ENCODE measurements at regions not wholly inside any gene's neighbourhood (a gene's known extent, or its start where the extent isn't known, plus 50 kb on each side); places are given as distances from the start of the nearest gene placed in this dataset.
"Not testable (repeated sequence)": the region's sequence is repeated elsewhere in the genome, so short reads cannot be mapped to it uniquely, and the experiment has no call there.

DNA sequence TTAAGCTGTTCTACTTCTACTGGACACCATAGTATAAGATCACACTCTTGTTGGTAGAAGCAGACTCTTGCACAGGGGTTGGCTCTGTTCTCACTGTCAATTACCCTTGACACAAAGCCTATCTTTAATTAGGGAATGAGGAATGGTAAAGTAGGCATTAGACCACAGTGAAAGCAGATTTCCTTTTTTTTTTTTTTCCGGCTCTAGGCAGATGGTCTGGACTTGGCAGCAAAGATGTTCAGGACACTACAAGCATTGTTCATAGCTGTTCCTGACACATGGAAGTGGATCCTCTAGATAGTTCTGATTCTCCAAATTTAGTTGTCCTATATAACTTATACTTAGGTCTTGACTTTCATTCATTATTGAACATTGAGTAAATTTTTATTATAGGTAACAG is 672.2 kb upstream of the CELF4 start:
- Mint-ChIP-seq H3K4me1 (no peaks in the 10 kb centered on the region), H3K27ac (ENCODE audit: low read depth) (no peak overlapping the region), H3K27me3 (no peaks in the 10 kb centered on the region), H3K36me3 (ENCODE audit: insufficient read depth) (peaks cover 1% of the 10 kb centered on the region), H3K9me3 (peaks cover 42% of the 10 kb centered on the region), H3K4me3 (no peak overlapping the region)
- no peak for ATAC-seq (replicated peaks; ENCODE audit: extremely low read depth, poor library complexity, severe bottlenecking)
- DNase-seq (ENCODE audit: low spot score in 2 of 2): no peak

DNA sequence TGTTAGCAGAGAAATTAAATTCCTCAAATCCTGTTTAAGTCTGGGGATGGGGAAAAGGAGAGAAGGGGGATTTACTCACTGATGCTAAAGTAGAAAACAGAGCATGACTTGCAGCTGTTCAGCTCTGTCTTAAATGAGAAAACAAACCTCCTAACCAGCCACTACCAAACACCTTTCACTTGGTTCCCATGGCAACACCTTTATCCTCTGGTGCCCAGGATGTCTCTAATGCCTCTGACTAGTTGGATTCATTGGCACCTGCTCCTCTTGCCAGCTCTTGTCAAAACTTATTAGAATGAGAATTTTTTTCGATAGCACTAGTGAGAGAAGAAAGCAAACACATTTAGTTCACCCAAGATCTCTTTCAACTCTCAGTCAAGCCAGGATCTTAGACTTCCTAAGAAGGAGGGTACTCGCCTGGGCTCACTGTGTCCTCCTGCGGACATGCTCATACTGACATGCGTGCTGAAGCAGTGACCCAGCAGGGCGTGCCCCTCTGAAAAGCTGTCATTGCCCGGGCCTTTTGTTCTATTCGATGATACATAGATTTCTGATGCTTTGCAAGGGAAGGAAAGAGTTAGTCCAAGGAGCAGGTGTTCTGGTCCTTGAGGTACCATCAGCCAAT is 656.0 kb upstream of the CELF4 start:
- no peak for ATAC-seq (replicated peaks; ENCODE audit: extremely low read depth, poor library complexity, severe bottlenecking)
- Mint-ChIP-seq H3K27ac (ENCODE audit: low read depth) (no peak overlapping the region), H3K4me3 (no peak overlapping the region), H3K9me3 (peaks cover 23% of the 10 kb centered on the region), H3K36me3 (ENCODE audit: insufficient read depth) (no peaks in the 10 kb centered on the region), H3K27me3 (no peaks in the 10 kb centered on the region), H3K4me1 (no peaks in the 10 kb centered on the region)
- DNase-seq (ENCODE audit: low spot score in 2 of 2): no peak

DNA sequence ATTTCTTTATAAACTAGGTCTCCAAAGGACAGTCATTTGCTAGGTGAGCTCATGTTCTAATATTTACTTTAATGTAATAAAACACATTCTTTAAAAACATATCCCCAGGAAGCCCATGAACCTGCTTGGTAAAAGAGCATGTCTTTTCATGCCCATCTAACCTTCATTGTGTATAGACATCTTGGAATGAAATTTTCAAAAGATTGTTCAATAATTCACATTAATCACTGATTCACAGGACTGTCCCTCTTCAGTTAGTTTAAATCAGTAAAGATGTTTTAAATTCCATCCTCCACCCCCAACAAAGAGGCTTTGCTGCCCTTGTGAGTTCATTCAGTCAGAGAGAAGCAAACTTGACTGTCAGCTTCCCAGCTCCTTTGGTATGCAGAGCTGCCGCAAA is 633.4 kb upstream of the CELF4 start:
- Mint-ChIP-seq H3K27ac (ENCODE audit: low read depth) (no peak overlapping the region), H3K27me3 (no peaks in the 10 kb centered on the region), H3K4me1 (no peaks in the 10 kb centered on the region), H3K4me3 (no peak overlapping the region), H3K9me3 (peaks cover 10% of the 10 kb centered on the region), H3K36me3 (ENCODE audit: insufficient read depth) (no peaks in the 10 kb centered on the region)
- DNase-seq (ENCODE audit: low spot score in 2 of 2) (no peak), ATAC-seq (replicated peaks; ENCODE audit: extremely low read depth, poor library complexity, severe bottlenecking) (no peak)

DNA sequence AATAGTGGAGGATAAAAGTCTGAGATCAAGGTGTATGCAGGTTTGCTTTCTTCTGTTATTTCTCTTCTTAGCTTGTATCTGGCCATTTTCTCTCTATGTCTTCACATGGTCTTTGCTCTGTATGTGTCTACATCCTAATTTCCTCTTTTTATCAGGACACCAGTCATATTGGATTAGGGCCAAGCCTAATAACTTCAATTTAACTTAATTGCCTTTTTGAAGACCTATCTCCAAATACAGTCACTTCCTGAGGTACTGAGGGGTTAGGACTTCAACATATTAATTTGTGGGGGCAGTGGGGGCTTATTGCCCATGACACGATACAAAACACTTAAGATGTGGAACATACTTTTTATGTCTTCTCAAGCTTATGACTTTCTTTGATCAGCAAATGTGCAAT is 632.9 kb upstream of the CELF4 start:
- ATAC-seq (replicated peaks; ENCODE audit: extremely low read depth, poor library complexity, severe bottlenecking) (no peak), DNase-seq (ENCODE audit: low spot score in 2 of 2) (no peak)
- H3K4me1 Mint-ChIP-seq: no peaks in the 10 kb centered on the region
- H3K27me3 Mint-ChIP-seq: no peaks in the 10 kb centered on the region
- no peaks in the 10 kb centered on the region for H3K36me3 Mint-ChIP-seq (ENCODE audit: insufficient read depth)
- no peak overlapping the region for H3K27ac Mint-ChIP-seq (ENCODE audit: low read depth)
- peaks cover 14% of the 10 kb centered on the region for H3K9me3 Mint-ChIP-seq
- no peak overlapping the region for H3K4me3 Mint-ChIP-seq

DNA sequence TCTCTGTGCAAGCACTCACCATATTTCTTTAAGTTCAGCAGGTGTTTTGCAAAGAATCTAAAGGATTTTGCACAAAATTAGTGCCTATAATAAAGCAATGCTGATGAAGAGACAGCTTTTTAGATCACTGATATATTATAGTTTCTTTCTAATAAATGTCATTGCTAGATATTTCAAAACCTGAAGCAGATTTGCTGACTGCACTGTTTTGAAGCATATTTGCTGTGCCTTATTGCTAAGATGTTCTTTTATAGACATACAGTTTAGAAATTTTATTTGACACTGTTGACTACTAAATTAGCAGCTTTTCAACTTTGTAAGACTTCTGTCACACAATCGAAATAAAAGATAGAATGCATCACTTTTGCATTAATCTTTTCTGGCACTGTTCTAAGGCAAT is 620.9 kb upstream of the CELF4 start:
- H3K4me3 Mint-ChIP-seq: no peak overlapping the region
- ATAC-seq (replicated peaks; ENCODE audit: extremely low read depth, poor library complexity, severe bottlenecking) (no peak), DNase-seq (ENCODE audit: low spot score in 2 of 2) (no peak)
- peaks cover 5% of the 10 kb centered on the region for H3K9me3 Mint-ChIP-seq
- H3K4me1 Mint-ChIP-seq: no peaks in the 10 kb centered on the region
- H3K36me3 Mint-ChIP-seq (ENCODE audit: insufficient read depth): peaks cover 2% of the 10 kb centered on the region
- no peak overlapping the region for H3K27ac Mint-ChIP-seq (ENCODE audit: low read depth)
- H3K27me3 Mint-ChIP-seq: no peaks in the 10 kb centered on the region

DNA sequence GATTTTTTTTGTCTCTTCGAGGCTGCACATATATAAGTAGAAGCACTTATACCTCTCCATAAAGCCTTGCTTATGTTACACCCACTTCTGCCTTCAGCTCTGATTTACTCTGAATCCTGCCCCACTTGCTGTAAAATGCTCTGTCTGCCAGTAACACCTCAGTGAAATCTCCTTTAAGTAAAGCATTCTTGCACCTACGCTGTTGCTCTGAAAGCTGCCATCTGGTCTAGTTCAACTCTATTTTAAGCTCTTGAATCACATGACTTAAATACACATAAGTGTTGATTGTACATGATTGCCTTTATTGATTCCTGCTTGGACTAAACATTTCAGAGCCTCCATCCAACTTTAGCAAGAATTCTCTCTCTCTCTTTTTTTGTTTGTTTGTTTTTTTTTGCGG is 609.0 kb upstream of the CELF4 start:
- no peak for DNase-seq (ENCODE audit: low spot score in 2 of 2)
- no peaks in the 10 kb centered on the region for H3K4me1 Mint-ChIP-seq
- H3K9me3 Mint-ChIP-seq: peaks cover 32% of the 10 kb centered on the region
- no peaks in the 10 kb centered on the region for H3K36me3 Mint-ChIP-seq (ENCODE audit: insufficient read depth)
- no peaks in the 10 kb centered on the region for H3K27me3 Mint-ChIP-seq
- H3K27ac Mint-ChIP-seq (ENCODE audit: low read depth): no peak overlapping the region
- no peak overlapping the region for H3K4me3 Mint-ChIP-seq
- no peak for ATAC-seq (replicated peaks; ENCODE audit: extremely low read depth, poor library complexity, severe bottlenecking)

DNA sequence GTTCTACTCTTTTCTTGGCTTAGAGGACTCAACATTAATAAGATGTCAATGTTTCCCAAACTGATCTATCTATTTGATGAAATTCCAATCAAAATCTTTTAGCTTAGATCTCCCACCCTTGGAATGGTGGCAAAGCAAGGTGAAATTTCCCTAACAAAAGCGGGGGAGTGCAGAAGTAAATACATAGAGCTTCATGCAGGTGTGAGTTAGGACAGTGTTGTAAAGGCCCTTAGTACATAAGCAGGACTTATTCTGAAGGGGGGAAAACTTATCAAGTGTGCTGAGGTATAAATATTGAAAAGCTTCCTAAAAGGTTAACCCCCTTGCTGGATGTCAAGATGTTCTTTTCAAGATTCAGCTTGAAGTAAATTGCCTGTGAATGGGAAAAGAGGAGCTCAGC is 608.6 kb upstream of the CELF4 start:
- H3K27ac Mint-ChIP-seq (ENCODE audit: low read depth): no peak overlapping the region
- H3K27me3 Mint-ChIP-seq: no peaks in the 10 kb centered on the region
- DNase-seq (ENCODE audit: low spot score in 2 of 2): no peak
- peaks cover 28% of the 10 kb centered on the region for H3K9me3 Mint-ChIP-seq
- no peak for ATAC-seq (replicated peaks; ENCODE audit: extremely low read depth, poor library complexity, severe bottlenecking)
- H3K36me3 Mint-ChIP-seq (ENCODE audit: insufficient read depth): no peaks in the 10 kb centered on the region
- H3K4me3 Mint-ChIP-seq: no peak overlapping the region
- H3K4me1 Mint-ChIP-seq: no peaks in the 10 kb centered on the region

DNA sequence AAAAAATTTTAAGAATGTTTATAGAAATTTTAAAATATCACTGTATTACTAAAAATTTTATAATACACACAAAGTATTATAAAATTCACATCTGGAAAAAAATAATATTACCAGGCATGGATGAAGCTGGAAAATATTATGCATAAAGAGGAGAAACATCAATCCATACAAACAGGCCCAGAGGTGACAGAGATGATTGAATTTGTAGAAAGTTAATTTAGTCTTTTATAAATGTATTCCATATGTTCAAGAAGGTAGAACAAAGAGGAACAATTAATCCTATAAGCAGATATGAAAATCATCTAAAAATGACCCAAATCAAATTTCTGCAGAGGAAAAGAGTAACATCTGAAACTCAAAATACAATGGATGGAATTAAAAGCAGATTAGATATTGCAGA is 605.2 kb upstream of the CELF4 start:
- Mint-ChIP-seq H3K9me3 (peaks cover 18% of the 10 kb centered on the region), H3K27me3 (no peaks in the 10 kb centered on the region), H3K36me3 (ENCODE audit: insufficient read depth) (no peaks in the 10 kb centered on the region), H3K4me3 (no peak overlapping the region), H3K27ac (ENCODE audit: low read depth) (no peak overlapping the region), H3K4me1 (no peaks in the 10 kb centered on the region)
- ATAC-seq (replicated peaks; ENCODE audit: extremely low read depth, poor library complexity, severe bottlenecking) (no peak), DNase-seq (ENCODE audit: low spot score in 2 of 2) (no peak)

DNA sequence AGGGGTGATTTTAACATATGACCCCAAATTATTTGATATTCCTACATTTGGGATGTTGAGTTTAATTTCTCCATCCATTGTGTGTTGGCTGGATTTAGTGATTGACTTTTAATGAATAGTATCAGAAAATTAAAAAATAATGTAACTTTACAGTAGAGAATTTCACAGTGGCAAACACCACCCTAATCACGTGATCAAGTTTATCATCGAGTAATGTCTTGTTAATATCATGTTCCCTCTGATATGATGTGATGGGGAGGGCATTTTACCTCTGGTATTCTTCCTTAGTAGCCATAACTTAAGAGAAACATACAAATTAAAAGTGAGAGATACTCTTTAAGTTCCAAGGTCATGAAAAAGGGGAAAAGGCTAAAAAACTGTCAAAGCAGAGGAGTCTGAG is 602.0 kb upstream of the CELF4 start:
- no peak overlapping the region for H3K4me3 Mint-ChIP-seq
- H3K4me1 Mint-ChIP-seq: no peaks in the 10 kb centered on the region
- no peaks in the 10 kb centered on the region for H3K27me3 Mint-ChIP-seq
- H3K9me3 Mint-ChIP-seq: peaks cover 5% of the 10 kb centered on the region
- no peaks in the 10 kb centered on the region for H3K36me3 Mint-ChIP-seq (ENCODE audit: insufficient read depth)
- DNase-seq (ENCODE audit: low spot score in 2 of 2) (no peak), ATAC-seq (replicated peaks; ENCODE audit: extremely low read depth, poor library complexity, severe bottlenecking) (no peak)
- H3K27ac Mint-ChIP-seq (ENCODE audit: low read depth): no peak overlapping the region

DNA sequence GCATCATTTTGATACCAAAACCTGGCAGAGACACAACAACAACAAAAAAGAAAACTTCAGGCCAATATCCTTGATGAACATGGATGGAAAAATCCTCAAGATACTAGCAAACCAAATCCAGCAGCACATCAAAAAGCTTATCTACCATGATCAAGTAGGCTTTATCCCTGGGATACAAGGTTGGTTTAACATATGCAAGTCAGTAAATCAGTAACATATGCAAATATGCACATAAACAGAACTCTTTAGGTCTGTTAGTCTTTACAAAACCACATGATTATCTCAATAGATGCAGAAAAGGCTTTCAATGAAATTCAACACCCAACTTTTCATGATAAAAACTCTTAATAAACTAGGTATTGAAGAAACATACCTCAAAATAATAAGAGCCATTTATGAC is 587.5 kb upstream of the CELF4 start:
- H3K27me3 Mint-ChIP-seq; H3K4me1 Mint-ChIP-seq; H3K36me3 Mint-ChIP-seq (ENCODE audit: insufficient read depth); H3K27ac Mint-ChIP-seq (ENCODE audit: low read depth); DNase-seq (ENCODE audit: low spot score in 2 of 2); H3K4me3 Mint-ChIP-seq; ATAC-seq (replicated peaks; ENCODE audit: extremely low read depth, poor library complexity, severe bottlenecking): not testable (repeated sequence)
- H3K9me3 Mint-ChIP-seq: peaks cover 32% of the 10 kb centered on the region

DNA sequence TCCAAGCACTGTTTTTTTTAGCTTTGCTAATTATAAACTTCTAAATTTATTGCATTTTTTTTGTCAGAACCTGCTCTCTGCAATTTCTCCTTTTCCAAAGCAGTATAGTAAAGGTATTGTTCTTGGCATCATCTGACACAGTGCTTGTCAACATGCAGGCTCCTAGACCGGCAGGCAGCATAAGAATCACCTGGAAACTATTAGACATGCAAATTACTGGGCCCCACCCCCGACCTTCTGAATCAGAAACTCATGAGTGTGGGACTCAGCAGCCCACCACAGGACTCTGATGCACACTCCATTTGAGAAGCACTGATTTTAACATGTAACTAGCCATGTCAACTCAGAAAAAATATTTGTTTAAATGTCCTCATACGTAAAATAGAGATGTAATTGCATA is 551.1 kb upstream of the CELF4 start:
- Mint-ChIP-seq H3K36me3 (ENCODE audit: insufficient read depth) (peaks cover 2% of the 10 kb centered on the region), H3K27ac (ENCODE audit: low read depth) (no peak overlapping the region), H3K27me3 (no peaks in the 10 kb centered on the region), H3K4me3 (no peak overlapping the region), H3K9me3 (peaks cover 5% of the 10 kb centered on the region), H3K4me1 (no peaks in the 10 kb centered on the region)
- no peak for ATAC-seq (replicated peaks; ENCODE audit: extremely low read depth, poor library complexity, severe bottlenecking)
- no peak for DNase-seq (ENCODE audit: low spot score in 2 of 2)

DNA sequence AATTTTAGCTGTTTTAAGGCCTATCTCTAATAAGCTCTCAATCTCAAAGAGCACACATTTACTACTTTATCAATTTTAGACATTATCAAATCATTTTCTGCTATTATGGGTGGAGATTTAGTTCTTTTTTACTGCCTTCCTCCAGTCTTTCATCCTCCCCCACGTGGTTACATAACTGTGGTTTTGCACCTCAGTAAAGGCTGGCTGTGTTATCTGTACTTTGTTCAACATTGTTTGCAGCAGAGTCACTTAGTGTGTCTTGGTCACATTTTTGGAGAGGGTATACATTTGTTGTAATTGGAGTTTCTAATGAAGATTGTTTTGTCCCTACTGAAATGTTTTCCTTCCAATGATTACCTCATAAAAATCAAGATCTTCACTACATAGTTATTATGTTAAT is 549.6 kb upstream of the CELF4 start:
- Mint-ChIP-seq H3K27ac (ENCODE audit: low read depth) (no peak overlapping the region), H3K9me3 (peaks cover 14% of the 10 kb centered on the region), H3K4me1 (no peaks in the 10 kb centered on the region), H3K27me3 (no peaks in the 10 kb centered on the region), H3K4me3 (no peak overlapping the region), H3K36me3 (ENCODE audit: insufficient read depth) (peaks cover 2% of the 10 kb centered on the region)
- ATAC-seq (replicated peaks; ENCODE audit: extremely low read depth, poor library complexity, severe bottlenecking) (no peak), DNase-seq (ENCODE audit: low spot score in 2 of 2) (no peak)

DNA sequence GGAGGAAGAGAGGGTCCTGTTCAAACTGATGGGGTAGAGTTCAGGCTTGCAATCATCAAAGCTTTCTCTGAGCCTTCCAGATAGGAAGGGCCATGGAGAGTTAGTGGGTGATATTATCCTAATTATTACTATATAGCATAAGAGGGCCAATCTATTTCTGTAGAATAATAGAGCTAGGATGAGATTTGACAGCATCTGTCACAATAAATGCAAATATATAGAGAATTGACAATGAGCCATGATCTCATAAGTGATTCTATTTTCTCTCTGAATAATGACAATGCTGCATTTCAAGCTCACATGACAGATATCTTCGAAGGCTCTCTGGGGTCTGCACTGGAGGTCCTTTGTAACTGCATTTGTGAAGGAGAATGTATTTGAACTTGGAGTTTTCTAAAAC is 521.9 kb upstream of the CELF4 start:
- DNase-seq (ENCODE audit: low spot score in 2 of 2) (no peak), ATAC-seq (replicated peaks; ENCODE audit: extremely low read depth, poor library complexity, severe bottlenecking) (no peak)
- Mint-ChIP-seq H3K4me3 (no peak overlapping the region), H3K4me1 (no peaks in the 10 kb centered on the region), H3K9me3 (peaks cover 17% of the 10 kb centered on the region), H3K36me3 (ENCODE audit: insufficient read depth) (no peaks in the 10 kb centered on the region), H3K27ac (ENCODE audit: low read depth) (no peak overlapping the region), H3K27me3 (no peaks in the 10 kb centered on the region)

DNA sequence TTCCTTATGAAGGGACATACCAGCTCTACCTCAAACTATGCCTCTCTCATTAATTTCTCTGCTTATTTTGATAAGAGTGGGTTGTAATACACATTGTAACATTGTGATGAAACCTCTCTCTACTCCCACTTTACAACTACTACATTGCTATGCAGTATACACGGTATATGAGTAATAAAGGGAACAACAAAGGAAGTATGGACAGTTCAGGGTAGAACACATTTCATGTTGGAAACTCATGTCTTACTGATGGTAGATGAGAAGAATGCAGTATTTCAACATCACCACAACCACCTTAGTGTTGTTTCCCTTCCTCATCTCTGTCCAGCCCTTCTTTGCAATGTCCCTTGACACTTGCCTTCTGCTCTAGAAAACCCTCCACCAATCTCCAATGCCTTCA is 515.9 kb upstream of the CELF4 start:
- no peaks in the 10 kb centered on the region for H3K4me1 Mint-ChIP-seq
- DNase-seq (ENCODE audit: low spot score in 2 of 2) (no peak), ATAC-seq (replicated peaks; ENCODE audit: extremely low read depth, poor library complexity, severe bottlenecking) (no peak)
- peaks cover 17% of the 10 kb centered on the region for H3K9me3 Mint-ChIP-seq
- no peak overlapping the region for H3K27ac Mint-ChIP-seq (ENCODE audit: low read depth)
- H3K4me3 Mint-ChIP-seq: no peak overlapping the region
- H3K27me3 Mint-ChIP-seq: no peaks in the 10 kb centered on the region
- H3K36me3 Mint-ChIP-seq (ENCODE audit: insufficient read depth): no peaks in the 10 kb centered on the region

All from central memory CD8-positive, alpha-beta T cell (primary cell).